Liver (tissue), 8 donors: ENCODE measurements at regions not wholly inside any gene's neighbourhood (a gene's known extent, or its start where the extent isn't known, plus 50 kb on each side); places are given as distances from the start of the nearest gene placed in this dataset.

Source experiments
- DNase-seq: peaks from one replicate; pipeline ENCODE4 v3.0.0-alpha.2; 2017; ENCODE audit warnings: low spot score
- H3K27ac ChIP-seq, 2 donors: one replicate each; pipeline ENCODE4 v1.7.0; 2013; ENCODE audit warnings: inconsistent platforms in 2 of 2, low read length in 2 of 2, control low read depth in 1 of 2, low read depth in 1 of 2, mild to moderate bottlenecking in 1 of 2
- H3K27me3 ChIP-seq, 4 donors: one replicate each; pipeline versions ENCODE4 v1.6.1 to v1.7.0; 2013; ENCODE audit warnings: low read length in 3 of 4, inconsistent platforms in 1 of 4, mild to moderate bottlenecking in 1 of 4, moderate library complexity in 1 of 4; ENCODE audit not compliant: control insufficient read depth in 4 of 4, insufficient read depth in 4 of 4
- H3K36me3 ChIP-seq, 4 donors: one replicate each; pipeline versions ENCODE4 v1.6.1 to v1.7.0; 2013; ENCODE audit warnings: low read length in 3 of 4, mild to moderate bottlenecking in 3 of 4, low read depth in 1 of 4, moderate library complexity in 1 of 4; ENCODE audit not compliant: control insufficient read depth in 4 of 4, insufficient read depth in 3 of 4
- H3K4me1 ChIP-seq, 4 donors: one replicate each; pipeline versions ENCODE4 v1.6.1 to v1.7.0; 2013; ENCODE audit warnings: low read length in 3 of 4, mild to moderate bottlenecking in 3 of 4, moderate library complexity in 1 of 4; ENCODE audit not compliant: control insufficient read depth in 4 of 4, insufficient read depth in 4 of 4
- H3K4me3 ChIP-seq, 3 donors: one replicate each; pipeline versions ENCODE4 v1.6.1 to v1.7.0; 2013; ENCODE audit warnings: low read length in 3 of 3, control low read depth in 1 of 3, low read depth in 1 of 3, mild to moderate bottlenecking in 1 of 3
- H3K9ac ChIP-seq, 2 donors: one replicate each; pipeline ENCODE4 v1.7.0; 2013; ENCODE audit warnings: low read length in 2 of 2, mild to moderate bottlenecking in 2 of 2, moderate library complexity in 2 of 2, control low read depth in 1 of 2, low read depth in 1 of 2
- H3K9me3 ChIP-seq, 4 donors: one replicate each; pipeline versions ENCODE4 v1.6.1 to v1.7.0; 2013; ENCODE audit warnings: low read length in 3 of 4; ENCODE audit not compliant: control insufficient read depth in 4 of 4
- ATF3 ChIP-seq: IDR thresholded peaks from 2 replicates; pipeline ENCODE4 v1.6.1; 2016; ENCODE audit warnings: antibody characterized with exemption
- CTCF ChIP-seq: fragments of 150-350 bp; IDR thresholded peaks from 2 replicates; pipeline ENCODE4 v1.5.1; 2017; ENCODE audit warnings: improper control_type of control experiment, low read depth, low read length; ENCODE audit not compliant: missing input control
- EGR1 ChIP-seq, 2 donors: IDR thresholded peaks; 2 replicates each; pipeline ENCODE4 v1.6.1; 2016 to 2018; ENCODE audit warnings: antibody characterized with exemption in 2 of 2, low read depth in 2 of 2
- FOXA2 ChIP-seq: IDR thresholded peaks from 2 replicates; pipeline ENCODE4 v1.6.1; 2016; ENCODE audit warnings: antibody characterized with exemption
- HNF4A ChIP-seq, 2 donors: conservative IDR thresholded peaks; 2 replicates each; pipeline ENCODE4 v1.6.1; 2016; ENCODE audit warnings: antibody characterized with exemption in 2 of 2, mild to moderate bottlenecking in 2 of 2
- HNF4G ChIP-seq: IDR thresholded peaks from 2 replicates; pipeline ENCODE4 v1.6.1; 2016; ENCODE audit warnings: antibody characterized with exemption
- JUND ChIP-seq, 2 donors: IDR thresholded peaks; 2 replicates each; pipeline ENCODE4 v1.6.1; 2016; ENCODE audit warnings: antibody characterized with exemption in 2 of 2
- MAX ChIP-seq: IDR thresholded peaks from 2 replicates; pipeline ENCODE4 v1.6.1; 2016; ENCODE audit warnings: antibody characterized with exemption
- NR2F2 ChIP-seq: IDR thresholded peaks from 2 replicates; pipeline ENCODE4 v1.6.1; 2016; ENCODE audit warnings: antibody characterized with exemption
- REST ChIP-seq: IDR thresholded peaks from 2 replicates; pipeline ENCODE4 v1.6.1; 2016; ENCODE audit warnings: antibody characterized with exemption, mild to moderate bottlenecking
- SP1 ChIP-seq: IDR thresholded peaks from 2 replicates; pipeline ENCODE4 v1.6.1; 2018; ENCODE audit warnings: antibody characterized with exemption, mild to moderate bottlenecking
- YY1 ChIP-seq: IDR thresholded peaks from 2 replicates; pipeline ENCODE4 v1.6.1; 2016; ENCODE audit warnings: antibody characterized with exemption, mild to moderate bottlenecking
- ZBTB33 ChIP-seq: IDR thresholded peaks from 2 replicates; pipeline ENCODE4 v1.6.1; 2016; ENCODE audit warnings: antibody characterized with exemption
- WGBS: extraction: QIAGEN DNeasy Blood & Tissue Kit; methylation state at CpG from one replicate; pipeline ENCODE4 v1.1.7; 2013; 5-methylcytosine and 5-hydroxymethylcytosine counted together
- donor health status: healthy.
- donor health status: healthy.
- donor health status: healthy.
- donor health status: healthy.
- donor health status: healthy.

- Histone ChIP-seq H3K4me3 (no peak overlapping the region), H3K9me3 (peaks cover 0 to under 1% (median 0%) of the 10 kb centered on the region in 4 donors), H3K9ac (no peak overlapping the region), H3K4me1 (no peaks in the 10 kb centered on the region), H3K27me3 (no peaks in the 10 kb centered on the region), H3K36me3 (no peaks in the 10 kb centered on the region), H3K27ac (no peak overlapping the region)
- TF ChIP-seq NR2F2 (no peak), YY1 (no peak), ATF3 (no peak), EGR1 (IDR thresholded peaks at IDR 0.05; ENCODE audit: low read depth in 2 of 2) (no peak), HNF4A (conservative IDR thresholded peaks at IDR 0.05) (no peak), ZBTB33 (no peak), MAX (no peak), HNF4G (no peak), CTCF (no peak)
- DNase-seq: no peak
- 72% methylated on average over 2 of the region's 2 CpGs for WGBS
These were observed 108.2 kb downstream of the HTR1A start for GRCh38 chr5:63854076-63854475.

- Histone ChIP-seq H3K9me3 (no peaks in the 10 kb centered on the region), H3K27ac (no peak overlapping the region), H3K27me3 (no peaks in the 10 kb centered on the region), H3K9ac (no peak overlapping the region), H3K4me3 (no peak overlapping the region), H3K36me3 (no peaks in the 10 kb centered on the region), H3K4me1 (no peaks in the 10 kb centered on the region)
- 73% methylated on average over 4 of the region's 4 CpGs for WGBS
- DNase-seq: no peak
- TF ChIP-seq ZBTB33 (no peak), YY1 (no peak), REST (no peak), JUND (IDR thresholded peaks at IDR 0.05) (no peak), HNF4A (conservative IDR thresholded peaks at IDR 0.05) (no peak), ATF3 (no peak), EGR1 (IDR thresholded peaks at IDR 0.05; ENCODE audit: low read depth in 2 of 2) (no peak), SP1 (no peak), FOXA2 (no peak), HNF4G (no peak)
These were observed 119.1 kb downstream of the HTR1A start for GRCh38 chr5:63843190-63843589.
